Stimulated activated CD4-positive, alpha-beta T cell treated with anti-CD3 and anti-CD28 coated beads, Interleukin-2, amount 100 ng/mL, for 4 hours (primary cell): ENCODE measurements at regions not wholly inside any gene's neighbourhood (a gene's known extent, or its start where the extent isn't known, plus 50 kb on each side); places are given as distances from the start of the nearest gene placed in this dataset.
"Not testable (repeated sequence)": the region's sequence is repeated elsewhere in the genome, so short reads cannot be mapped to it uniquely, and the experiment has no call there.

Experiments
- DNase-seq: peaks from one replicate; pipeline ENCODE4 v3.0.0-alpha.2; 2020; ENCODE audit warnings: low read depth

DNA sequence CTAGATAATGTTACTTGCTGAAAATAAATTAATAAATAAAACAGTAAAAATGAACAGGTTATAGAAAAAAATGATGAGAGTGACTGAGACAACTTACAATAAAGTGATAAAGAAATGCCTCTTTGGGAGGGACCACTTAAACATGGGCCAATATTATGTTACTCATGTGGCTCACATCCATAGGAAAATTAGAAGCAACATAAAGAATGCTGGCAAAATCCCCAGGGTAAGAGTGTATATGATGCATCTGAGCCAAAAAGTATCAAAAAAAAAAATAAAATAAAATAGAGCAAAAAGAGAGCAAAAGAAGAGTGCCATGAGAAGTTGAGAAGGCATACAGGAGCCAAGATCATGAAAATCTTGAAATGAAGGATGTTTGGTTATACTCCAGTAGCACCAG is 818.0 kb downstream of the LTN1 start:
- no peak for DNase-seq

DNA sequence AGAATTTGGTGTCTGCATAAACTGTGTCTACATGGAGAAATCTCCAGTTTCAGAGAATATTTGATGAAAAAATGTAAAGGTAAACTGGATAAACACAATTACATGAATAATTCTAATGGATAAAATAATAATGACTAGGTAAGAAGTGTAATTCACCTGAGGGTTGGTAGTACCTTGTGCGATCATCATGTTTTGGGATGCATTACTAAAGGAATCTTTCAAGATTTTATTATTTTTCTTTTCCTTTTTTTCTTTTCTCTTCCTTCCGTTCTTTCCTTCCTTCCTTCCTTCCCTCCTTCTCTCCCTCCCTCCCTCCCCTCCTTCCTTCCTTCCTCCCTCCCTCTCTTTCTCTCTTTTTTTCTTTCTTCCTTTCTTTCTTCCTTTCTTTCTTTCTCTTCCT is 818.7 kb downstream of the LTN1 start:
- no peak for DNase-seq

GRCh38 chr21:28172376-28172775 is 820.3 kb downstream of the LTN1 start:
- no peak for DNase-seq

- no peak for DNase-seq
Measured at GRCh38 chr21:28167366-28167765, 825.3 kb downstream of the LTN1 start.

GRCh38 chr21:28164519-28164918 is 828.2 kb downstream of the LTN1 start:
- DNase-seq = not testable (repeated sequence)

GRCh38 chr21:28162052-28162451 is 830.6 kb downstream of the LTN1 start:
- DNase-seq = not testable (repeated sequence)

- no peak for DNase-seq
Measured at GRCh38 chr21:28160378-28160777, 832.3 kb downstream of the LTN1 start.

- no peak for DNase-seq
Measured at GRCh38 chr21:28159396-28159795, 833.3 kb downstream of the LTN1 start.

DNA sequence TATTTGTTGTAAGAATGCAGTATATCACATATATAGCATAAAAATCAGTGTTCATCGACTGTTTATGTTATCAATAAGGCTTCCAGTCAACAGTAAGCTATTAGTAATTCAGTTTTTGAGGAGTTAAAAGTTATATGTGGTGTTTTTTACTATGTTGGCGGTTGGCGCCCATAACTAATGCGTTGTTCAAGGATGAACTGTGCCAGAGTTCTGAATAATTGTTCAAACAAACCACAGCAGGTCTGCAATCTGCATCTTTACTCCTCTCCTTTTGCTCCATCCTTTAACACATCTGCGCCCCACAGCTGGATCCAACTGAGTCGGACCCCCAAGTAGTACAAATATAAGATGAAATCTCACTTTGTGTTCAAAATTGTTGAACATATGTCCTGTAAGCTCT is 836.1 kb downstream of the LTN1 start:
- DNase-seq = no peak

GRCh38 chr21:28154121-28154520 is 838.6 kb downstream of the LTN1 start:
- DNase-seq = no peak

GRCh38 chr21:28152732-28153131 is 839.9 kb downstream of the LTN1 start:
- DNase-seq = no peak

DNA sequence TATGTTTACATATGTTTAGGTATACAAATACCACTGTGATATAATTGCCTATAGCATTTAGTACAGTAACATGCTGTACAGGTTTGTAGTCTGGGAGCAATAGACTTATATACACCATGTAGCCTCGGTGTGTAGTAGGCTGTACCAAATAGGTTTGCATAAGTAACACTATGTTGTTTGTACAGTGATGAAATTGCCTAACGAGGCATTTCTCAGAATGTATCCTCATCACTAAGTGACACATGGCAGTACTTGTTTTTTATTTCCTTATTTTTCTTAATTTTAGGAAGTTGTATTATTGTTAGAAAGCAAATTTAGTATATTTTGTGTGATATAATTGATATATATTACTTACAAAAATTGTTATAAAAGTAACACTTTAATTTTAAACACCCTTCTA is 840.9 kb downstream of the LTN1 start:
- DNase-seq = no peak

DNA sequence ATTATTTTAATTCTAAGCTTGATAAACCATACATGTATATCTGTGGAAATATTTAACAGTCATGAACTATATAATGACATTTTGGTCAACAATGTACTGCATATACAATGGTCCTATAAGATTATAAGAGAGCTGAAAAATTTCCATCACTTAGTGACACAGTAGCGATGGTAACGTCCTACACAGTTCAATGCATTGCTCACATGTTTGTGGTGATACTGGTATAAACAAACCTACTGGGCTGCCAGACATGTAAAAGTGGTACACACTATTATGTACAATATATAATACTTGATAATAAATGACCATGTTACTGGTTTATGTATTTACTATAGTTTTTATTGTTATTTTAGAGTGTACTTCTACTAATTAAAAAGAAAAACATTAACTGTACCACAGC is 841.9 kb downstream of the LTN1 start:
- DNase-seq = no peak

GRCh38 chr21:28148400-28149064 is 844.1 kb downstream of the LTN1 start:
- DNase-seq = no peak

- DNase-seq = no peak
Measured at GRCh38 chr21:28144653-28145052, 848.0 kb downstream of the LTN1 start.

DNA sequence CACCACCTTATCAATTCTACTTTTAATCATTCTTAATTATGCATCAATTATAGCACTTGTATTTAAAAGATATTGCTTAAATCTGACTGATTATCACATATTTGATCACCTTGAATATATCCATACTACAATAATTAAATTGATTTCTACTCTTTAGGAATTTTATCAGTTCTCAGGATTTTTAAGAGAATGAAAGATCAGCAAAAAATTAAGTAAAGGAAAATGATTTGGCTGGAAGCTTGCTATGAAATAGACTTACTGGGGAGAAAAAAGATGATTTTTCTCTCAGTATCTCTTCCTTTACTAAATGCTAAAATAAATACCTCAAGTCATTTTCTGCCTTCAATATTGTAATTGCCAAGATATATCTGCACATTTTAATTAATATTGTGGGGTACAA is 848.6 kb downstream of the LTN1 start:
- no peak for DNase-seq

GRCh38 chr21:28142697-28143096 is 850.0 kb downstream of the LTN1 start:
- no peak for DNase-seq

GRCh38 chr21:28138272-28138671 is 854.4 kb downstream of the LTN1 start:
- DNase-seq = no peak

DNA sequence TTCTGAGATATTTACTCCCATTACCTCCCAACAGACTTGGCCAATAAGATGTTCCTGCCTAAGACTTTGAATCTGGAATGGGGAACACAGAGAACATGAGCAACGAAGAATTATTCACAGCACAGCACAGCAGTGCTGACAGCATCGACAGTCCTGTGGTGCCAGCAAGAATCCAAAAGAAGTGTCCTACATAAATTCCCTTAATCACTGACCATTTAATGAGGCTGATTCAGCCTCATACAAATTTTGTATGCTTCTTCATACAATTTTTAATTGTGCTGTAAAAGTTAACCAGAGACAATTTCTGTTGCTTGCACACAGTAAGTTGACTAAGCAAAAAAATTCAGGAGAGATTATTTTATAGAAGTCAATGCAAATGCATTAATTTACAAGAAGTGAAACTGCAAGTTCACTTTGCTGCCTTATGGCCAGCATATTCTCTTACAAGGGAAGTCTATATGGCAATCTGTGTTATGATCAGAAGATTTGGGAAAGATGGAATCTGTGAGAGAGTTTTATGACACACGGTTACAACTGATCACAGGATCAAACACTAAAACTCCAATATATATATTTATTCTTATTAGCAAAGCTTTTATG is 855.9 kb downstream of the LTN1 start:
- DNase-seq = no peak

- DNase-seq = no peak
Measured at GRCh38 chr21:28135646-28136045, 857.0 kb downstream of the LTN1 start.

GRCh38 chr21:28133116-28133515 is 859.6 kb downstream of the LTN1 start:
- DNase-seq = no peak

- DNase-seq = no peak
Measured at GRCh38 chr21:28132713-28133112, 860.0 kb downstream of the LTN1 start.

DNA sequence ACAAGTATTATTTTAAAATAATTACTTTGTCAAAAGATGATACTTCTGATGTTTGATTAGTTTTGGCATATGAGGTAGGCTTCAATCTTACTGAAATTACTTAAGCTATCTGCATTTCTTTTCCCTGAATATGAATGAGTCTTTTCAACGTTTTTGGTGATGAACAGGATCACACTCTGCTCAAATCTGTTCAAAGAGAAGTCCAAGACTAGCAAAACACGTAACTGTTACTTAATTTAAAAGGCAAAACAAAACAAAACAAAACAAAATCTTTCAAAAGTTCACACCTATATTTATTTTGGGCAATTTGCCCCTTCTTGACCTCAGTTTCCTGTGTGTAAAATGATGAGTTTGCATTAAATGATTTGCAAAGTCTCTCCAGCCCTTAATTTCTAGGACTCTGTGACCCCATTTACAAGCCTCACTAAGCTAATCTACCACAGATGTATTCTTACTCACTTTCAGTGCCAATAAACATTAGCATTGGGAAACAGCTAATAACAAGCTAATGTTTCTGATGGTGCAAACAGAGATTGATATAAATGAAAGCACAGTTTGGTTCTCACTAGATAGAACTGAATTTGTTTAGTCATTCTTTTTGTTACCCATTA is 865.4 kb downstream of the LTN1 start:
- DNase-seq = no peak
